ENCODE measurements at regions not wholly inside any gene's neighbourhood (a gene's known extent, or its start where the extent isn't known, plus 50 kb on each side); places are given as distances from the start of the nearest gene placed in this dataset.

DNA sequence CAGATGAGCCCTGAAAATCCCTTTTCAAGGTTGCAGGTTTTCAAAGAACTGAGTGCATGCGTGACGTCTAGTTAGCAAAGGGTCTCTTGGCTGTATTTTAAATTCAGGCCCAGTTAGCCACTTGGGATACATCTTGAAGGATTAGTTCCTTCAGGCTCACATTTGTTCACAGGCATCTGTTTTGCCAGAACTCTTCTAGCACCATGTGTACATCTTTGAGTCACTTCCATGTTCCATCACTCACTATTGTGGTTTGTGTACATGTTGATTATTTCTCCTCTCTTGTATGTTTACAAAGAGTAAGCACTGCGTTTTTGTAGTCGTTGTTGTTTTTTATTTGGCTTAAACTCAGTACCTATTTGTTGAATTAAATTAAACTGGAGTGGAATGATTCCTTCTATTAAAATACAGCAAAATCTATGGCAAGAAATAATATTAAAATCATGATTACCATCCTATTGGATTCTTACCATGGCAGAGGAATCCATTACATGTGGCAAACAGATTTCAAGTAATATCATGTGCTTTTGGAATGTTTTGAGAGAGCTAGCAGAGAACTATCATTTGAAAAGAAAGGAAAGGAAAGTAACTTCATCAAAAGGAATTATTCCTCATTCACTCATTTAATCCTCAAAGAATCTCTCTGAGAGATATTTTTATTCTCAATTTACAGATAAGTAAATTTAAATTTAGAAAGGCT, 438.9 kb upstream of the FAR2 start:
- ChIA-PET CTCF (no interaction called here), POLR2A (no interaction called here)
- TF ChIP-seq, protein P1, sequence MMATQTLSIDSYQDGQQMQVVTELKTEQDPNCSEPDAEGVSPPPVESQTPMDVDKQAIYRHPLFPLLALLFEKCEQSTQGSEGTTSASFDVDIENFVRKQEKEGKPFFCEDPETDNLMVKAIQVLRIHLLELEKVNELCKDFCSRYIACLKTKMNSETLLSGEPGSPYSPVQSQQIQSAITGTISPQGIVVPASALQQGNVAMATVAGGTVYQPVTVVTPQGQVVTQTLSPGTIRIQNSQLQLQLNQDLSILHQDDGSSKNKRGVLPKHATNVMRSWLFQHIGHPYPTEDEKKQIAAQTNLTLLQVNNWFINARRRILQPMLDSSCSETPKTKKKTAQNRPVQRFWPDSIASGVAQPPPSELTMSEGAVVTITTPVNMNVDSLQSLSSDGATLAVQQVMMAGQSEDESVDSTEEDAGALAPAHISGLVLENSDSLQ (IDR thresholded peaks at IDR 0.05) = no peak
- no peak for TF ChIP-seq FOXM1 (IDR thresholded peaks at IDR 0.05; ENCODE audit: borderline replicate concordance)
- no peak for TF ChIP-seq ARNT (IDR thresholded peaks at IDR 0.05)
- no peak for TF ChIP-seq ELF4 (IDR thresholded peaks at IDR 0.05)
- TF ChIP-seq SUZ12 (IDR thresholded peaks at IDR 0.05) = no peak
- no peak for TF ChIP-seq NFRKB (IDR thresholded peaks at IDR 0.05)
- TF ChIP-seq BHLHE40 (IDR thresholded peaks at IDR 0.05; ENCODE audit: borderline replicate concordance) = no peak
- TF ChIP-seq HDGF (IDR thresholded peaks at IDR 0.05; ENCODE audit: borderline replicate concordance) = no peak
- TF ChIP-seq ZNF384 (IDR thresholded peaks at IDR 0.05) = no peak
- no peak for TF ChIP-seq FOXA1 (IDR thresholded peaks at IDR 0.05)
- TF ChIP-seq L3MBTL2 (conservative IDR thresholded peaks at IDR 0.05) = no peak
- no peak for TF ChIP-seq FOXK2 (IDR thresholded peaks at IDR 0.05)
- TF ChIP-seq TARDBP (IDR thresholded peaks at IDR 0.05) = no peak
- TF ChIP-seq LEF1 (IDR thresholded peaks at IDR 0.05; ENCODE audit: borderline replicate concordance) = no peak
- no peak for TF ChIP-seq CTBP1 (IDR thresholded peaks at IDR 0.05; ENCODE audit: borderline replicate concordance)
- TF ChIP-seq SP1 (IDR thresholded peaks at IDR 0.05) = no peak
- no peak for DNase-seq (ENCODE audit: extremely low spot score)

DNA sequence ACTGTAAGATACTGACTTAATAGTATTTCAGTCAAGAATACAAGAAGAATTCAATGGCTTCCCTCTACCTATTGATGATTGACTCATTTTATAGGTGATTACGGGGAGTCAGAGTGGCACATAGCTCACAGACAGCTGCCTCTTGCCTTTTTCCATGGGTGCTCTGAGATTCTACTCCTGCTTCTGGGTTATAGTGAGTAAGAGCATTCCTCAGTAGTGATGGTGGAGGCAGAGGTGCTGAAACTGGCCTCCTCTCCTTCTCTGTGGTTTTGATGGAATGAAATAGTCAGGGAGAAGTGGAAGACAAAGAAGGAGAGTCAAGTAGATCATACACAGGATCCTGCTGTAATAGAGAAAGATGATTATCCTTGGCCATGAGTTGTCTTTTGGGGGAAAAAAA, 438.2 kb upstream of the FAR2 start:
- TF ChIP-seq FOXM1 (IDR thresholded peaks at IDR 0.05; ENCODE audit: borderline replicate concordance) = no peak
- no peak for TF ChIP-seq SP1 (IDR thresholded peaks at IDR 0.05)
- no peak for TF ChIP-seq CTBP1 (IDR thresholded peaks at IDR 0.05; ENCODE audit: borderline replicate concordance)
- POLR2A ChIA-PET = no interaction called here
- CTCF ChIA-PET = no interaction called here

DNA sequence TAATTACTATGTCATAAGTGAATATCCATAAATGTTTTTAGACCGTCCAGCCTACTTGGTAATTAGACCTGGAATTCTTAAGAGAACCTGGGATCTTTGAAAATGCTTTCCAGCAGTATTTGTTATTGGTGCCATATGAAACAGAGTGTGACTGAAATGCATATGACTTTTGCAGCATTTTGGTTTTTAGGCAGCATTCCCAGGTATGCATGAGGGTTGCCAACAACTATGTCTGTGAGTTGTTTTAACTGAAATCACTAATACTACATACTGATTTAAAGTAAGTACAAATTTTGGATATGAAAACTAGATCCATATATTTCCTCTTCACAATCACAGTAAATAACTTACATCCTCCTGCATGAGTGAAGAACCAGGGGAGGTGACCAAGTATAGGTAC, 437.7 kb upstream of the FAR2 start:
- ChIA-PET POLR2A (no interaction called here), CTCF (no interaction called here)
- DNase-seq (ENCODE audit: extremely low spot score) = no peak
- TF ChIP-seq ELF4 (IDR thresholded peaks at IDR 0.05) = no peak
- no peak for TF ChIP-seq LEF1 (IDR thresholded peaks at IDR 0.05; ENCODE audit: borderline replicate concordance)
- TF ChIP-seq L3MBTL2 (conservative IDR thresholded peaks at IDR 0.05) = no peak
- TF ChIP-seq NFRKB (IDR thresholded peaks at IDR 0.05) = no peak

More for the DNA sequence above, 438.2 kb upstream of the FAR2 start:
- no peak for DNase-seq (ENCODE audit: extremely low spot score)

DNA sequence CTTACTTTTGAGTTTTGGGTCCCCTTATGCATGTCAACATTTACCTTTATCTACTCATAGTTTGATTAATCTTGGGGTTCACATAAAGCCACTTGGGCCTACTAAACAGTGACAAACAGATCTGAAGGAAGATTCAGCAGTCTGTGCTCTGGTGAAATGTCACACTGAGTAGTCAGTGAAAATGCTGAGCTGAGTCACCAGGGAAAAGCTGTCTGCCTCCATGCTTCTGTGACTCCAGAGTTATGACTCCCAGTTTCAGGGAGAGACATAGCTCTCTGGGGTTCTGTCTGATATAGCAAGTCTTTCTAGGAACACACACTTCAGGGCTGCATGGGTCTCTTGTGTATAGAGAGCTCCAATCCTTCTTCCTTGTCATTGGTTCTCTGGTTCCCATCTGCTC, 406.3 kb upstream of the FAR2 start:
- ChIA-PET CTCF (no interaction called here), POLR2A (no interaction called here)
- DNase-seq (ENCODE audit: extremely low spot score) = no peak
- no peak for TF ChIP-seq SUZ12 (IDR thresholded peaks at IDR 0.05)
- TF ChIP-seq HDGF (IDR thresholded peaks at IDR 0.05; ENCODE audit: borderline replicate concordance) = no peak
- TF ChIP-seq SP1 (IDR thresholded peaks at IDR 0.05) = no peak
- TF ChIP-seq L3MBTL2 (conservative IDR thresholded peaks at IDR 0.05) = no peak
- TF ChIP-seq TARDBP (IDR thresholded peaks at IDR 0.05) = no peak
- TF ChIP-seq FOXK2 (IDR thresholded peaks at IDR 0.05) = no peak
- TF ChIP-seq BHLHE40 (IDR thresholded peaks at IDR 0.05; ENCODE audit: borderline replicate concordance) = no peak
- no peak for TF ChIP-seq NFRKB (IDR thresholded peaks at IDR 0.05)
- no peak for TF ChIP-seq ZNF384 (IDR thresholded peaks at IDR 0.05)
- no peak for TF ChIP-seq ARNT (IDR thresholded peaks at IDR 0.05)
- no peak for TF ChIP-seq ELF4 (IDR thresholded peaks at IDR 0.05)
- TF ChIP-seq, protein P1 (IDR thresholded peaks at IDR 0.05) = no peak
- no peak for TF ChIP-seq FOXM1 (IDR thresholded peaks at IDR 0.05; ENCODE audit: borderline replicate concordance)
- TF ChIP-seq LEF1 (IDR thresholded peaks at IDR 0.05; ENCODE audit: borderline replicate concordance) = no peak
- no peak for TF ChIP-seq CTBP1 (IDR thresholded peaks at IDR 0.05; ENCODE audit: borderline replicate concordance)
- no peak for TF ChIP-seq FOXA1 (IDR thresholded peaks at IDR 0.05)

DNA sequence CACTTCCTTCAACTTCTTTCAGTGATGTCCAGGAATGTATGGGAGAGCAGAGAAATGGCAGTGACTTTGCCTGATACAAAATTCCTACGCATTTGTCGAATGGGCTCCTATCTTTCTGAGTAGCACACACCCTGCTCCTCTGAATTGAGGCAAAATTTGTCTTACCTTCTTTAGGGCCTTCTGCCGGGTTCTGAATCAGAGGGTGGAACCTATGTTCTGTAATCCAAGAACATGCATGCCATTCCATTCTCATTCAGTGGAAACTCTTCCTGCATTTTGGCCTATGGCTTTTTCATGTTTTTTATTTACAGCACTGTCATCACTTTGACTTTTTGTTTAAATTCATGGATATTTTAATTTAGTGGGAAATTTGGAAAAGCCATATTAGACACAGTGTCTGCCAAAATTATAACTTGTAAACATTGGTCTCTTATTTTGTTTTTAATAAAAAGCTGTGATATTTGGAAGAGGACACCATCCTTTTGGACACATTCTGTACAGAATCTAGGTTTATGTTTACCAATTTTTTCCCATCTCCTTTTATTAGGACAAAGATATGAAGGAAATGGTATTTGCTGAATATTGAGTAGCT, 402.2 kb upstream of the FAR2 start:
- ChIA-PET POLR2A (no interaction called here), CTCF (no interaction called here)
- DNase-seq (ENCODE audit: extremely low spot score) = no peak
- TF ChIP-seq ARNT (IDR thresholded peaks at IDR 0.05) (no peak), ZNF384 (IDR thresholded peaks at IDR 0.05) (no peak), FOXK2 (IDR thresholded peaks at IDR 0.05) (no peak), L3MBTL2 (conservative IDR thresholded peaks at IDR 0.05) (no peak), FOXM1 (IDR thresholded peaks at IDR 0.05; ENCODE audit: borderline replicate concordance) (no peak), FOXA1 (IDR thresholded peaks at IDR 0.05) (no peak), SP1 (IDR thresholded peaks at IDR 0.05) (no peak), TARDBP (IDR thresholded peaks at IDR 0.05) (no peak), NFRKB (IDR thresholded peaks at IDR 0.05) (no peak), SUZ12 (IDR thresholded peaks at IDR 0.05) (no peak), BHLHE40 (IDR thresholded peaks at IDR 0.05; ENCODE audit: borderline replicate concordance) (no peak), LEF1 (IDR thresholded peaks at IDR 0.05; ENCODE audit: borderline replicate concordance) (no peak), CTBP1 (IDR thresholded peaks at IDR 0.05; ENCODE audit: borderline replicate concordance) (no peak), HDGF (IDR thresholded peaks at IDR 0.05; ENCODE audit: borderline replicate concordance) (no peak), ELF4 (IDR thresholded peaks at IDR 0.05) (no peak)
- TF ChIP-seq, protein P1 (IDR thresholded peaks at IDR 0.05) = no peak
